ENCODE measurements at regions not wholly inside any gene's neighbourhood (a gene's known extent, or its start where the extent isn't known, plus 50 kb on each side); places are given as distances from the start of the nearest gene placed in this dataset.

DNA sequence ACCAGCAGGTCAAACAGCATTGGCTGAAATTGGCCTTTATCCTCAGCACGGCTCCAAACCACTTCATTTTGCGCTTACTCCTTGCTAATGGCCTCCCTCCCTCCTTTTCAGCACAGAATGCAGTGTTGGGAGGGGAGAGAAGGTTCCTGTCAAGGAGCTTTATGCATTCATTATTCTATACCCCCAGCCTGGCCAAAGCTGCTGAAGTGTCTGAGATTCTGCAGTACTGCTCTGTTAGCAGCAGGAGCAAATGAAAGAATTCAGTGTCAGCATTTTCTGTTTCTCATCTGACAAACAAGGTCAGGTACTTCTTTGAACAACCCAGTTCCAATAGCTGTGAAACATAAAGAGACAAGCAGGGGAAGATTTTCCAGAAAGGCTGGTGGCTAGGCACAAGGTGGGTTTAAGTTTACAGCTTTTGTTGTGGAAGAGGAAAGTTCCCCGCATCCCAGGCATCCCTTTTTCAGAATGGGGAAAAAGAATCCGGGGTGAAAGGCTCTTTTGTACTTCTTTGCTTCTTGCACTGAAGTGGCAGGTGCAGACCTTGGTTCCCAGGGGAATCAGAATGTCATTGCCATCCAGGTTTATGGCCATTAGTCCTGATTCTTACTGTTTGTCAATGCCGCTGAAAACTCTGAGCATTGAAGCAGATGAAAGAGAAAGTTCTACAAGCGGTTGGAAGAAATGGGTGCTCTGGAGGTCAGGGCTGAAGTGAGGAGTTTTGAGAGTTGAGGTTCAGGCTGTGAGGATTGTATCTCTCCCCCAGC lies 109.3 kb upstream of the APC start:
- peaks cover 4 to 9% of the 10 kb centered on the region in 2 donors for H3K36me3 Mint-ChIP-seq
- ATAC-seq (no peak), DNase-seq (ENCODE audit: low spot score in 2 of 2) (no peak)
- H3K9me3 Mint-ChIP-seq, result peaks cover 4 to 5% of the 10 kb centered on the region in 2 donors
- H3K27ac Mint-ChIP-seq, result no peak overlapping the region

DNA sequence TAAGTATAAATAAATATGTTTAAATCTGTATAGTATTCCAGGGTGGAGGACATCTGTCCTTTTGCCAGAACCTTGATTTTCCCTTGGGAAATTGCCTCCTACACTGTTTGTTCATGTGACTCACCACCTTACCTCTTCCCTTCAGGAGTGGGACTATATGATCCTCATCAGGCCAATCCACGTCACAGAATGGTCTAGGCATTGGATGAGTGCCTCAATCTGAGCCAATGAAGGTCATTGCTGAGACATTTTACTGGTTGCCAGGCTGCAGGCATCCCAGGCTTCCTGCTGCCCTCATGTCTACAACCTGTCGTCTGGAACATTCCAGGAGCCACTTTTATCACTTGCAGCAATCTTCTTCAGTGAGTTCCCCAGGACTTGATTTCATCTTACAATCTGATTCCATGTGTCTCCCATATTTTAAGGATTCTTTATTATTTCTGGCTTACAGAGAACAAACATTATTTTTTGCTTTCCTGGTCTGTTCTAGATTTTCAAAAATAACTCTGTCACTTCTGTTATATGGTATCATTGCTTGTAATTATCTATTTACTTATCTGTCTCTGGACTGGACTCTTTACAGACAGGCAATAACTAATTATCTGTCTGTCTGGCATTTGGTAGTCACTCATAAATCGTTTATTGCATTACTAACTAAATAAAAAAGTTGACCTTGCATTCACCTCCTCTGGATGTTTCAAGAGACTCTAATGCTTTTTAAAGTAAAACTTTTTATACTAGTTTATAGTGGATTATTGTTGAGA lies 107.3 kb upstream of the APC start:
- no peak overlapping the region for H3K27ac Mint-ChIP-seq
- peaks cover 6 to 11% of the 10 kb centered on the region in 2 donors for H3K36me3 Mint-ChIP-seq
- ATAC-seq (no peak), DNase-seq (ENCODE audit: low spot score in 2 of 2) (no peak)
- H3K9me3 Mint-ChIP-seq, result peaks cover 5 to 6% of the 10 kb centered on the region in 2 donors

DNA sequence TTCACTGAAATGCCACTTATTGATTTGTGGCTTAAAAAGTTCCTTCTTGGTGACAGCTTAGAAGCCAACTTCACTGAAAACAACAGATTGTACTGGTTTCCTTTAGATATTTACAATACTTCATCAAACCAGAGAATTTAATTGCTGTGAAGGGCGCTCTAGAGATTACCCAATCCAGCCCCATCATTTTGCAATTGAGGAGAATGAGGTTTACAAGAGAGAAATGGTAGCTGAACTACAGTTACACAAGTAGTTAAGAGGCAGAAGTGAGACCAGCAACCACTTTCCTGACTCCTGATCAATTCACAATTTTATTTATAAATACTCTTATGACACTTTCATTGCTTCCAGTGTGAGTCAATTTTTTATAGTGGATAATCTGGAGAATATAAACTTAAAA lies 103.5 kb upstream of the APC start:
- Mint-ChIP-seq H3K9me3 (peaks cover 5 to 6% of the 10 kb centered on the region in 2 donors), H3K27ac (no peak overlapping the region)

DNA sequence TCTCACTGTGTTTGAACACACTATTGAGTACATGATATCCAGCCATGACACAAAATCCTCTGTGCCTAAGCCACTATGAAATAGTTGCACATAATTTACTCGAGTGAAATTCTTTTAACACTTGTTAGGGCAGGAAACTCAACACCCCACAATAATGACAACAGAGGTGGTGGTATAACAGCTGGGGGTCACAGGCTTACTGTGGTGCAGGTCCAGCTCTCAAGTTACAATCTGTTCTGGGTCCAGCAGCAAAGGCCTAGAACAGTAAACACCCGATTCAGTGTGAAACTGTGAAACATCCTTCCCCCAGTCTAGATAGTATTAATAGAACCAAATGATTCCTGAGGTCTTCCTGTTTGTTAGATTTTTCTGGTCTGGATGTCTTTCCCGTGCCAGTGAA lies 102.9 kb upstream of the APC start:
- ATAC-seq (no peak), DNase-seq (ENCODE audit: low spot score in 2 of 2) (no peak)
- Mint-ChIP-seq H3K36me3 (peaks cover 6 to 11% of the 10 kb centered on the region in 2 donors), H3K27ac (no peak overlapping the region), H3K9me3 (peaks cover 5 to 6% of the 10 kb centered on the region in 2 donors)

More for the DNA sequence above, 103.5 kb upstream of the APC start:
- ATAC-seq, result no peak
- no peak for DNase-seq (ENCODE audit: low spot score in 2 of 2)
- peaks cover 6 to 11% of the 10 kb centered on the region in 2 donors for H3K36me3 Mint-ChIP-seq

DNA sequence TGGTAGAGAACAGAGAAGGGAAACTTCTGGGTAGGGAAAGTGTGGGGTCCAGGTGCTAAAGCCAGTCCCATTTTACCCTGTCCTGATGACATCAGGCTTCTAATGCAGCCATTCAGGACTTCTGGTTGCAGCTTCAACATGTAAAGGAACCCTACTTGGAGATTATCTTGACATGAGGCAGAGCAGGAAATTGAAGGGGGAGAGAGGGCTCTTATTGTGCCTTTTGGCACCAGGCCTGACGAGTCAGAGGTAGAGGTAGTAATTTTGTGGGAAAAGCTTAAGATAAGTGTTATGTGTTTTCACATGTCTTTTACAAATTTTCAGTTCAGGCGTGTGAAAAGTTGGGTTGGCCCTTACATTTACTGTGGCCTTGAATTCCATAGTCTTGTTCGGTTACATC lies 102.4 kb upstream of the APC start:
- Mint-ChIP-seq H3K27ac (no peak overlapping the region), H3K36me3 (peaks cover 6 to 11% of the 10 kb centered on the region in 2 donors), H3K9me3 (peaks cover 5 to 6% of the 10 kb centered on the region in 2 donors)
- ATAC-seq (no peak), DNase-seq (ENCODE audit: low spot score in 2 of 2) (no peak)

DNA sequence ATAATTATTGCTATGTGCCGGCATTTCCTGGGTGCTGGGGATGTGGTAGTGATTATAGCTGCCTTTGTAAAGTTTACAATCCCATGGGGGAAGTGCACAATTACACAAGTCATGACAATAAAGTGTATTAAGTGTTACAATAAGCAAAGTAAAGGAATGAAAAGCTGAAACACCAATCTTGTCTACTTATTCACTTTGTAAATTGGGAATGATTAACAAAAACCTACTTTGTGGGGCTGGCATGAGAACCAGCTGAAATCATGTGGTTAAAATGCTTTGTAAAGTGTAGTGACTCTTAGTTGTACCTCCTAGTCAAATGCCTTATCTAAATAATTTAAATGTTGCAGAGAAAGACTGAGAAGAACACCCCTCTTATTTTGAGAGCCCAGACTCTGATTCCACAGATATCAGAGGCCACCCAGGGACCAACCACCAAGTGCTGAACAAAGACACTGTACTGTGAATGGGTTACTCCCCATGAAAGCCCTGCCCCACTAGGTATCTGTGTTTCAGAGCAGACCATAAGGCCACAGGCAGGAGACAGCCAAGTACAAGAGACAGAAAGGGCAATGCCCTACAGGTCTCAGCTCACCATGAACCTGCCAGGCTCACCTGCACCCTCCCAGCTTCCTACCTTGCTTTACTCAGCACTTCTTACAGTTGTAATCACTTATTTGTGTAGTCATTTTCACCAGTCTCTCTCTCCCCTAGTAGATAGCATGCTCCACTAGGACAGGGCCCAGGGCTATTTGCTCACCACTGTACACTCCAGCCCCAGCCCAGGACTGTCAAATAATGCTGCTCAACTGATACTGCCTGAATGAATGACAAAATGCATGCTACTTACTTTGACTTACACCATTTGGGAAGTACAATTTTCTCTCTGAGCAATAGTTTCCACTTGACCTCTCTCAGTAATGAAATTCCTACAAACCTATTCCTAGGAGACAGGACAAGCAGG lies 101.6 kb upstream of the APC start:
- Mint-ChIP-seq H3K27ac (no peak overlapping the region), H3K36me3 (peaks cover 6 to 9% of the 10 kb centered on the region in 2 donors), H3K9me3 (peaks cover 5 to 6% of the 10 kb centered on the region in 2 donors)
- DNase-seq (ENCODE audit: low spot score in 2 of 2) (no peak), ATAC-seq (no peak)

DNA sequence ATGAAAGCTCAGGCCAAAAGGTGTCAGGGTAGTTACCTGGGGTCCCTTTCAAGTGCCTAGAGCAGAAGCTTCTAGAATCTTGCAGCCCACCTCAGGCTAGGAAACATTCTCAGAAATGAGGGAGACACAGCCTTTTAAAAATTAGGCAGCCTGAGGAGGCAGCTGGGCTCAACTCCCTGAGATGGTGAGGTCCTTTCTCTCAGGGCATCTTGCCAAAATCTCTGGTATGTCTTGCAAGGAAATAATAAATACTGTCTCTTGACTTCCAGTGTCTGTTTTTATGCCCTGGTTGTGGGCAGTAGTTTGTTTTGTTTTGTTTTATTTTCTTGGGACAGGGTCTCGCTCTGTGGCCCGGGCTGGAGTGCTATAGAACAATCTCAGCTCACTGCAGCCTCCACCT lies 100.9 kb upstream of the APC start:
- H3K9me3 Mint-ChIP-seq, result peaks cover 5 to 6% of the 10 kb centered on the region in 2 donors
- ATAC-seq, result no peak
- no peak overlapping the region for H3K27ac Mint-ChIP-seq
- peaks cover 4 to 6% of the 10 kb centered on the region in 2 donors for H3K36me3 Mint-ChIP-seq
- DNase-seq (ENCODE audit: low spot score in 2 of 2), result no peak

DNA sequence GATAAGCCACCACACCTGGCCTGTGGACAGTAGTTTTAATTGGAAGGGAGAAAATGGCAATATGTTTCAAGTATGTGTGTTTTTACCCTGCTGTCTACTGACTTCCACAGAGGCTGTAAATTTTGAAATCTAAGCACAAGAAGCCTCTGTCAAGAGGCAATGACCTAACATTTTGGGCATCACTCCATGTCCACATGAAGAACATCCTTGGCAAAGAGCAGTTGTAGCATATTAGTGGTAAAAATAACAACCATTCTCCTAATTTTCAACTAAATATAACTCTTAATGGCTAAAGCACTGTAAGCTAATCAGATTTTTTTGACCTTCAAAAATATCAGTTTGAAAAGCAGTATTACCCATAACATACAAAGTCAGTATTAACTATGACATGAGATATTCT lies 100.3 kb upstream of the APC start:
- ATAC-seq, result no peak
- H3K9me3 Mint-ChIP-seq, result peaks cover 5 to 6% of the 10 kb centered on the region in 2 donors
- H3K36me3 Mint-ChIP-seq, result peaks cover 4 to 6% of the 10 kb centered on the region in 2 donors
- no peak overlapping the region for H3K27ac Mint-ChIP-seq
- no peak for DNase-seq (ENCODE audit: low spot score in 2 of 2)

DNA sequence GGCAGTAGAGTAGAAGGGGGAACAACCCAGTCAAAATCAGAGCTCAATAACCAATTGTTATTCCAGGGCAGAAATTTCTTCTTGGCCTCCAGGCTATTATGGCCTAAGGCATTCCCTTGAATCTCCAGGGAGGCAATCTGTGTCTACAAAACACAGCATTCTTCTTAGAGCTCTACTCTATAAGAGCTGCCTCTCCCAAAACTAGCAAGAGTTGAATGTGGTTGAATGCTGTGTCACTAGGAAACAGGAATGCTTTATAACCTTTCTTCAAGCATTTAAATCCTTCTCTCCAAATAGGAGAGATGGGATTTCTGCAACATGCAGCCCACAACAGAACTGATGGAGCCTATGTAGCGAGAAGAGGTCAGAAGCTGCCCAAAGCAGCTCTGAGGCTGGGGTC lies 97.1 kb upstream of the APC start:
- Mint-ChIP-seq H3K9me3 (no peaks in the 10 kb centered on the region), H3K27ac (no peak overlapping the region), H3K36me3 (no peaks in the 10 kb centered on the region)
- no peak for ATAC-seq
- DNase-seq (ENCODE audit: low spot score in 2 of 2), result no peak

DNA sequence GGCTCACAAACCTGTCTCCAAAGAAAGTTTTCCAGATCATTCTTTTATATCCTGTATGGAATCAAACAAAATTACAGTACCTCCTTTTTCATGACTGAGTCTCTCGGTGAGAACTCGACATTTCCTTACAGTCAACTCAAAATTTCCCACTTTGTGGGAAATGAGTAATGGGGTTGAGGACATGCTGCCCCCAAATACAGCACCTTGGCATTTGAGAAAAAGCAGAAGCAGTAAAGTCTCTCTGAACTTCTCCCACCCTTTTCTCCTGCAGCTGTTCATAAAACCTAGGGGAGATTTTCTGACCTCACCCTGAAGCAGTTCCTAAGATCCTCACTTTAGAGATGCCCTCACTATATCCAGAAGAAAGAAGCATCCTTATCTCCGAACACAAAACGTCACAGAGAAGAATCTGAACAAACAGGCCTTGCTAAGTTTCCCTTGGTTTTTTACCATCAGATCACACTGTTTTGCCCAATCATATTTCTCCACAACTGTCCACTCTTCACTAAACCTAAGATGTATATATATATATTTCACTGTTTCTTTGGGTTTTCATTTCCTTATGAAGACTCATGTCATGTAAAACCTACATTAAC lies 96.1 kb upstream of the APC start:
- DNase-seq (ENCODE audit: low spot score in 2 of 2) (no peak), ATAC-seq (no peak)
- no peak overlapping the region for H3K27ac Mint-ChIP-seq
- no peaks in the 10 kb centered on the region for H3K9me3 Mint-ChIP-seq
- no peaks in the 10 kb centered on the region for H3K36me3 Mint-ChIP-seq

DNA sequence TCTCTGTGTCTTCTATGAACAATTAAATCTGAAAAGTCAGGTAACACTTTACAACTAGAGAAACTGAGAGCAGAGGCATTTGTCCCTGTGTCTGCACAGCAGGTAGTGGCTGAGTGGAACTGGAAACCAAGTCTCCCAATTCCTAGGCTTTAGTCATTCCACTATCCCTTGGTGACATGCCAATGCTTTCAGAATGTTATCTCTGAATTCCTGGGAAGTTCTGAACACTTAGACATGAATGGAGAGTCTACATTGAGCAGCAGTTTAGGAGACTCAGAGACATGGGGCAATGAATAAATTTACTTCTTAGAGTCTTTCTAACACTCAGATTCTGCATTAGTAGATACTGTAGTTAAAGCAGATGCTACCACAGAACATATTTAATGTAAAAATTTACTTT lies 94.8 kb upstream of the APC start:
- no peak overlapping the region for H3K27ac Mint-ChIP-seq
- ATAC-seq (no peak), DNase-seq (ENCODE audit: low spot score in 2 of 2) (no peak)
- no peaks in the 10 kb centered on the region for H3K9me3 Mint-ChIP-seq
- H3K36me3 Mint-ChIP-seq, result no peaks in the 10 kb centered on the region

DNA sequence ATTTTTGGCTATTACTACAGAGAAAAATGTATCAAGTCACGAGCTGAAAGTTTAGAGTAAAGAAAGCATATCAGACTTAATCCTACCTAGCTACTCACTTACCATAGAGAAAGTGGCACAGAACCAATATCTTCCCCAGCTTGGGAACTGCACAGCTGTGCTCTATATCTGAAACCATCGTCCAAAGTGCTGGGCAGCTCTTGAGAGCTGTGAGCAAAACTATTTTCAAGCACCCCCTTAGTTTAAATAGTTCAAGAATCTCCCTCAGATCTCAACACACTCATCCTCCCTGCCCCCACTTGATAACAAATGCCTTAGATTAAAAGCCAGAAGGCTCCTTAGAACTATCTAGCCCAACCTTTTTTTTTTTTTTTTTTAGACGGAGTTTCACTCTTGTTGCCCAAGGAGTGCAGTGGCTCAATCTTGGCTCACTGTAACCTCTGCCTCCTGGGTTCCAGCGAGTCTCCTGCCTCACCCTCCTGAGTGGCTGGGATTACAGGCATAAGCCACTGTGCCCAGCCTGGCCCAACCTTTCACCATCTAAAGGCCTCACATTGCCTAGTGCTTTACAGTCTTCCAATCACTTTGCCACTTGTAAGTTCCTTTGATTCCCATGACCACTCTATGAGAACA lies 94.2 kb upstream of the APC start:
- no peak overlapping the region for H3K27ac Mint-ChIP-seq
- no peak for ATAC-seq
- DNase-seq (ENCODE audit: low spot score in 2 of 2), result no peak
- no peaks in the 10 kb centered on the region for H3K36me3 Mint-ChIP-seq
- H3K9me3 Mint-ChIP-seq, result no peaks in the 10 kb centered on the region

DNA sequence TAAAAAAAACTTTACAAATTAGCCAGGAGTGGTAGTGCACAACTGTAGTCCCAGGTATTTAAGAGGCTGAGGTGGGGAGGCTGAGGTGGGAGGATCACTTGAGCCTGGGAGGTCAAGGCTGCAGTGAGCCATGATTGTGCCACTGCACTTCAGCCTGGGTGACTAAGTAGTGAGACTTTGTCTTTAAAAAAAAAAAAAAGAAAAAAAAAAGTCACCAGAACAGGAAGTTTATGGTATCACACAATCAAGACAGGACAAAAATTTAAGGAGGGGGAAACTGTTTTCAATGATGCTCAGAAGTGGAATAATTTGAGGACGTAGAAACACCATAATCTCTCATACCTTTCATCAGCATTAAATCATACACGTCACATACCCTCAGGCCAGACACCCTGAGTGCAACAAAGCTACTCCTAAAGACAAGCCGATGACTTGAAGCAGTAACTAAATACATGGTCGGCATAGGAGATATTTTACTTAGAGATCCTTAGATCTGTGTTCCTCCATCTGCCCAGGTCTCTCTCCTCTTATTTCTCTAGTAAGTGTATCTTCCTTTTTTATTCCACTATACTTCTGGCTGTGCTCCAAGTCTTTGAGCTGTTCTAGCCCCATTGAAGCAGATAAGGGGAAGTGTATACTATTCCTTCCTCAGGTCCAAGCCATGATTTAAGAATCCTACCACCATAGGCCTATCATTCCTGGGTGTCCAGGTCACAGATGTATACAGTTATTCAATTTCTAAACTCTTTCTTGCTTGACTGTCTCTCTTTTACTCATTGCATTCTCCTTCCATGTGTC lies 91.3 kb upstream of the APC start:
- DNase-seq (ENCODE audit: low spot score in 2 of 2) (no peak), ATAC-seq (no peak)
- no peak overlapping the region for H3K27ac Mint-ChIP-seq
- H3K9me3 Mint-ChIP-seq, result no peaks in the 10 kb centered on the region
- H3K36me3 Mint-ChIP-seq, result no peaks in the 10 kb centered on the region

DNA sequence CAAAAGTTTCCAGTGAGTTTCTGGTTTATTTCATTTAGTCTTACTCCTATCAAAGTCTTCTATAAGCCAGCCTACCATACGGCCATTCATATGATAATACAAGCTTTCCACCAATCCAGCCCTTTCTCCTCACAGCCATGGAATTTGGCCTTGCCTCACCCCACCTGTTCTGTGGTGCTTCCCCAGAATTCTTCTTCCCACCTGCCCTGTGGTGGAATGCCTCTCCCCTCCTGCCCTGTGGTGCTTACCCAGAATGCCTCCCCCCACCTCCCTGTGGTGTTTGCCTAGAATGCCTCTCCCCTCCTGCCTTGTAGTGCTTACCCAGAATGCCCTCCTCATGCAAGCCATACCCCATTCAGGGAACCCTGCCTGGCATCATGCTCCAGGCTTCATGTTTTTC lies 90.3 kb upstream of the APC start:
- Mint-ChIP-seq H3K27ac (no peak overlapping the region), H3K36me3 (no peaks in the 10 kb centered on the region), H3K9me3 (no peaks in the 10 kb centered on the region)
- no peak for DNase-seq (ENCODE audit: low spot score in 2 of 2)
- ATAC-seq, result no peak

DNA sequence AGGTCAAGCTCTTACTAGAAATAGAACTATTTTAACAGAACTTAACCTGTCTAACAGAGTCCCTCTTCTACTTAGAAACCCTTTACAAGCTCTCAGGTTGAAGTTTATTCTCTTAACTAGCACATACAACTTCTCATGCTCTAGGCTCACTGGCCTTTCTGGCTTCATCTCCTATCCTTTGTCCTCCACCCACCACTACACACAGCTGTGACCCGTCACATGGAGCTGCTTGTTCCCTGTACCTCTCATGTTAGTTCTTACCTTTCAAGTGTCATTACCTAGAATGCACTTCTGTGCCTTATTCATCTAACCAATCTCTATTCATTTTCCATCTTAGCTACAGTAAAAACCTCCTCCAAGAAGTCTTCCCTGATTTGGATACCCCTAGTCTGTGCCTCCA lies 89.4 kb upstream of the APC start:
- H3K27ac Mint-ChIP-seq, result peak overlapping the region in 1 of 2 donors; percentile 7
- no peaks in the 10 kb centered on the region for H3K9me3 Mint-ChIP-seq
- no peaks in the 10 kb centered on the region for H3K36me3 Mint-ChIP-seq
- no peak for DNase-seq (ENCODE audit: low spot score in 2 of 2)
- no peak for ATAC-seq
